GM10266 (cell line): ENCODE measurements at regions not wholly inside any gene's neighbourhood (a gene's known extent, or its start where the extent isn't known, plus 50 kb on each side); places are given as distances from the start of the nearest gene placed in this dataset.

ENCODE experiments used
- DNase-seq: peaks from one replicate; pipeline ENCODE4 v3.0.0; 2012; ENCODE audit errors: extremely low spot score
- CTCF ChIP-seq: IDR thresholded peaks from 2 replicates; pipeline ENCODE4 v1.5.1; 2012; ENCODE audit warnings: mild to moderate bottlenecking, low read depth; ENCODE audit not compliant: control insufficient read depth, insufficient read depth; ENCODE audit errors: missing control alignments

- TF ChIP-seq CTCF: no peak
- DNase-seq: no peak
Measured at GRCh38 chr10:52911163-52911562, 138.6 kb upstream of the MBL2 start.

GRCh38 chr10:52908478-52908877 is 135.9 kb upstream of the MBL2 start:
- DNase-seq: no peak
- no peak for TF ChIP-seq CTCF

- TF ChIP-seq CTCF: no peak
- DNase-seq: no peak
Measured at GRCh38 chr10:52906046-52906445, 133.5 kb upstream of the MBL2 start.

GRCh38 chr10:52903397-52903938 is 130.9 kb upstream of the MBL2 start:
- no peak for DNase-seq
- no peak for TF ChIP-seq CTCF

GRCh38 chr10:52900593-52900992 is 128.0 kb upstream of the MBL2 start:
- TF ChIP-seq CTCF: no peak
- no peak for DNase-seq

- DNase-seq: no peak
- TF ChIP-seq CTCF: no peak
Measured at GRCh38 chr10:52897162-52897561, 124.6 kb upstream of the MBL2 start.

GRCh38 chr10:52895059-52895458 is 122.5 kb upstream of the MBL2 start:
- DNase-seq: no peak
- no peak for TF ChIP-seq CTCF
